SIG-M5 treated with dmso at 0.1 percent for 504 hours (cell line): ENCODE measurements at regions not wholly inside any gene's neighbourhood (a gene's known extent, or its start where the extent isn't known, plus 50 kb on each side); places are given as distances from the start of the nearest gene placed in this dataset.
A peak's percentile ranks its signal among the peaks of the same experiment; 100 is the strongest.
"Not testable (repeated sequence)": the region's sequence is repeated elsewhere in the genome, so short reads cannot be mapped to it uniquely, and the experiment has no call there.

Experiments
- DNase-seq: peaks from one replicate; lab custom pipeline; 2025; ENCODE audit not compliant: unreplicated experiment; lab: John Stamatoyannopoulos, UW

- DNase-seq = no peak
Observed at GRCh38 chrX:39029221-39029620, 228.0 kb downstream of the MID1IP1 start.

GRCh38 chrX:39030636-39031035 lies 229.4 kb downstream of the MID1IP1 start:
- no peak for DNase-seq

- no peak for DNase-seq
Observed at GRCh38 chrX:39039890-39040289, 238.6 kb downstream of the MID1IP1 start.

DNA sequence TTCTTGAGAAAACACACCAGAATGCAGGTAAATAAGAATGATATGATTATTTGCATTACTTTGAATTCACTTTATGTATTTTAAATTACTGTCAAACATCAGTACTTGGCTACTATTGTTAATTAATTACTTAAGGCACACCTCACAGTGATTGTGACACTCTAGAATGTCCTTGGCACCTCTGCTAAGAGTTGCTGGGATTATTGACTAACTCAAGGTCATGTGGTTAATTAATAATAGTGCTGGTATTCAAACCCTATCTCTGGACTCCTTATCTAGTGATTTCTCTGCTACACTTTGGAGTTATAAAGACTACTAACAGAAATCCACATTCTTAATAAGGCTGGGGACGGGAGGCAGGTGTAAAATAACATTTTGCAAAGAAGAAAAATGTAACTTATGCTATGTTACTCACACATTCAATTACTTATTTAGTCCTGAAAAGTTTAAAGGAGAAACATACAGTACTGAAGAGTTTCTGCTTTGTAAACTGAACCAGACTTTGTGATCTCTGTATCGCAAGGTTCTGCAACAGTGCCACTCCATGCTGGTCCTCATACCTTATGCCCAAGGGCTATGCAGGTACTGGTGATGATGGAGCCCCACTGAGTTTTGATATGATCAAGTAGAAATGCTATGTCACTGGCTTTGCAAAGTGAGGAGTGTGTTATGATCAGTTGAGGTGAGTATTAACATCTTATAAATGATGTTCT lies 242.7 kb downstream of the MID1IP1 start:
- no peak for DNase-seq

DNA sequence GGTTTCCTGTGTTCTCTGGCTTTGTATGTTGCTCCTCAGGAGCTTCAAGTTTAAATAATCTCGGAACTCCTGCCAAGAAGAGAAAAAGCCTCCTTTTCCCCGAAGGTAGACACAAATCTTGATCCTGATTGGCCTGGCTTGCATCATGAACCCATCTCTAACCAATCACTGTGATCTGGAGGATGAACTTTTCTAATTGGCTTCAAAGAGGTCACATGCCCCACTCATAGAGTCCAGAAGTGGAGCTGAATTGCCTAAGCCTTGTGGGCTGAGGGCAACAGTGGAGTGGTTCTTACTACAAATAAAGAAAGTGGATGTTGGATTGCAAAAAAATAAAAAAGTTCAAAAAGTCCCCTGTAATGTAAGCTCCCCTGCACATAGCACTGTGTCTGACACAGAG lies 245.9 kb downstream of the MID1IP1 start:
- no peak for DNase-seq

- DNase-seq = no peak
Observed at GRCh38 chrX:39049975-39050374, 248.7 kb downstream of the MID1IP1 start.

DNA sequence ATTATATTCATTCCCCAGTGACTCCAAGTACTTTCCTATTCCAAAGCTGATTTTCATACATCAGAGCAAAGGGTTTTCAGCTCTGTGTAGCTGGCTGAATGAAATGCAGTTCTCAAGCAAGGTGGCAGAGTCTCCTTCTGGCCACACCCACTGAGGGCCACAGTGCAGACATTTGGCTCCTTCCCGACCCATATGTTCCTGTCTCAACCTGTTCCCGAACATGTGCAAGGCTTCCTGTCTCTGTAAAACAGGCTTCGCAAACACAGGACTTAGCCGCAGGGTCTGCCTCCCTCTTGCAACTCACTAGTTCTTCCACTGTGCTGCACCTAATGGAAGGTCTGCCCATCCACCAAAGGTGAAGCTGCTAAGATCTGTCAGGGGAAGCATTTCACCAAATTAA lies 249.2 kb downstream of the MID1IP1 start:
- DNase-seq = no peak

DNA sequence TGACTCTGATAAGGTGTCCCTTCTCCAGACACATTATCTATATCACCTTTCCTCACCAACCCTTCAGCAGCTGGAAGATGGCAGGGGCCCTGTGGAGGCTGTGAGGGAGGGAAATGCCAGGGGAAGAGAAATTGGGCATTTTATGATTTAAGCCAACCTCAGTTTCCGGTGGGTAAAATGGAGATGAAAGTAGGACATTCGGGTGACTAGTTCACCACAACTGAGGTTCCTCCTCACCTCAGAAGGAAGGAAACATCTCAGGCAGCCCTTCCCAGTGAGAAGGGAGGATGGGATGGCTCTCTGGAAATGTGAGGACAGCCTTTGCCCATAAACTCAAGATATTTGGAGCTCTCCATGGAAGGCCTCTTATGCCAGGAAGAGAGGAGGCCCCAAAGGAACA lies 251.5 kb downstream of the MID1IP1 start:
- DNase-seq = no peak

- DNase-seq = no peak
Observed at GRCh38 chrX:39058724-39059123, 257.5 kb downstream of the MID1IP1 start.

DNA sequence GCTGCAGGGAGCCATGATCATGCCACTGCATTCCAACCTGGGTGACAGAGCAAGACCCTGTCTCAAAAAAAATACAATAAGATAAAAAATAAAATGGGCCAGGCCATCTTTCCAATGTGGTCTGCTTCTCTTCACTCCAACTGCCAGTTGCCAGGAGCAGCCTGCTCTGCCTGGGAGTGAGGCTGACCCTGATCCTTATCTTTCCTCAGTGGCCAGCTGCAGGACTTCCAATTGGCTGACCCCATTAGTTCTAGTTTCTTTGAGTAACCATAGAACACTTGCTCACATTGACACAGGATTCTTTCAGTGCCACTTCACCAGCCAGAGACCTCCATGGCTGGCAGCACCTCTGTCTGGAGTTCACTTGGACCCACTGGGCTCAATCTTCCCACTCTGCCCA lies 258.6 kb downstream of the MID1IP1 start:
- DNase-seq = no peak

DNA sequence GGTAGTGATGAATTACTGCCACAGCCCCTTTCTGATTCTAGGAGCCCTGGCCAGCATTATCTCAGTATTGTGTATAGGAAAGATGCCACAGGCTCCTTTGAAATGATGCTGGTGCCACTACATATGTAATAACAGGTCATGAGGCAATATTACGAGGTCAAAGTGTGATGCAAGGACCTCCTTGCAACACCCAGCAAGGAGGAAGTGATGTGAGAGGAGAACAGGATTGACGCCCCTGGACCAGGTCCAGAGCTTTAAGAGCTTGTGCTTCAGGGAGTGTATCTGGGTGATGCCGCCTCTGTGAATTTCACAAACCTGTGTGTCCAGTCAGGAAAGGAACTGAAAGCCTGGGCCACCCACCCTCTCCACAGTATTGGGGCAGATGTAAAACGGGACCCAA lies 261.8 kb downstream of the MID1IP1 start:
- DNase-seq = peak; percentile 61

- DNase-seq = no peak
Observed at GRCh38 chrX:39063702-39064101, 262.4 kb downstream of the MID1IP1 start.

DNA sequence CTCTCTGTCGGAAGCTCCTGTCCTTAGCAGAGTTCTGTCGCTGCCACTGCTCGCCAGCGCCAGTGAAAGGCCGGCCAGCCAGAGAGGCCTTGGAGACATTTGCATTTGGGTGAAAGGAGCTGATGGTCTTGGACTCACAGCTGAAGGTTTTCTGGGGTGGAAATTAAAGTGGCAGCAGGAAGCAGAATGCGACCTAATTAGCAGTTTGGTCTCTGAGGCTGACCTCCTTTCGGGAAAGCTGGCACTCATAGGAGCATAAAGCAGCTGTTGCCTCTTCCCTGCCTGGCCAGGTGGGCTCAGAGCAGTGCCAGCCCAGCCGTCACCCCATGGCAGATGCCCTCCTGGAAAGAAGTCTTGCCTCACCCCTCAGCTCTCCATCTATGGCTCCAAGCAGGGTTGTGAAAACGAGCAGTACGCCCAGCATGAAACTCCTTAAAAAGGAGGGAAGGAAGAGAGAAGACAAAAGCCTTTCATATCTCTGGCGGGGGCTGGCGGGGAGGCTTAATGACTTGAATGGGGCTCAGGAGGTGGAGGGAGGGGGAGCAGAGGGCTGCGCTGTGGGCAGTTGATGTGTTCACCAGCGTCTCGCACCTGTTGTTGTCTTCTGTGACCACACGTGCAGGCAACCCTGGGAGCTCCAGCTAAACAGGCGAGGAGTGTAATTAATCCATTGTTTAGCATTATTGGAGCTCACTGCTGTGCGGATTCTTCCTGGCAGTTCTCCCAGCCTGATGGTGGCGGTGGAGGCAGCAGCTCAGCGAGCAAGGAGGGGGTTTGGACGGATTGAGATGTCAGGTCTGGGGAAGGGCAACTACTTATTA lies 264.0 kb downstream of the MID1IP1 start:
- DNase-seq = no peak

- DNase-seq = no peak
Observed at GRCh38 chrX:39067866-39068265, 266.6 kb downstream of the MID1IP1 start.

DNA sequence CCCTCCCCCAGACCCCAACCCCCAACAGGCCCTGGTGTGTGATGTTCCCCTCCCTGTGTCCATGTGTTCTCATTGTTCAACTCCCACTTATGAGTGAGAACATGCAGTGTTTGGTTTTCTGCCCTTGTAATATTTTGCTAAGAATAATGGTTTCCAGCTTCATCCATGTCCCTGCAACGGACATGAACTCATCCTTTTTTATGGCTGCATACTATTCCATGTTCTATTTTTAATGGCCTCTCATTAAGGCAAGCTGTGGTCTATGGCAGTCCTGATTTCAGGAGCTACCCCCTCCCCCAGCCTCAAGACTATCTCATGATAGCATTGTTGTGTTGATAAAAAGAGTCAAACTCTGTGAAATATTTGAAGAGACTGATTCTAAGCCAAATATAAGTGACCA lies 267.4 kb downstream of the MID1IP1 start:
- not testable (repeated sequence) for DNase-seq

- no peak for DNase-seq
Observed at GRCh38 chrX:39070009-39070408, 268.8 kb downstream of the MID1IP1 start.

DNA sequence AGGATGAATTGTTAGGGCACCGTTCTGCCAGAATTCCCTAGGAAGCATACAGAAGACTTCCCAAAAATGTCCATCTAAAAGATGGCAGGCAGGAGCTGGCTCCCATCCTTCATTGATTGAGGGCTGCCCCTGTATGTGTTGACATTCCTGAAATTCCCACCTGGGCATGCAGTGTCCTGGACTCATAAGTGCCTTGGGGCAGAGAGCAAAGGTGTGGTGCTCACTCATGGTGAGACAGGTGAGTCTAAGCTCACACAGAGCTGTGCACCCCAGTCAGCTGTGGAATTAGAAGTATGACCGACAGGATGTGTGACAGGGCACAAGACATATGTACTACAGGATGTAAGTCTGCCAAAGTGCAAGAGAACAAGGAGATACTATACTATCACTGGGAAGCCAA lies 271.9 kb downstream of the MID1IP1 start:
- no peak for DNase-seq

GRCh38 chrX:39096599-39096998 lies 295.3 kb downstream of the MID1IP1 start:
- no peak for DNase-seq

- no peak for DNase-seq
Observed at GRCh38 chrX:39104745-39105144, 303.5 kb downstream of the MID1IP1 start.

- DNase-seq = no peak
Observed at GRCh38 chrX:39112143-39112542, 310.9 kb downstream of the MID1IP1 start.

- DNase-seq = no peak
Observed at GRCh38 chrX:39115166-39115565, 313.9 kb downstream of the MID1IP1 start.

GRCh38 chrX:39117101-39117500 lies 315.8 kb downstream of the MID1IP1 start:
- no peak for DNase-seq

GRCh38 chrX:39121903-39122302 lies 320.6 kb downstream of the MID1IP1 start:
- DNase-seq = no peak
